Fibroblast of the aortic adventitia (primary cell): ENCODE measurements at regions not wholly inside any gene's neighbourhood (a gene's known extent, or its start where the extent isn't known, plus 50 kb on each side); places are given as distances from the start of the nearest gene placed in this dataset.

Source experiments
- DNase-seq: peaks from one replicate; pipeline ENCODE4 v3.0.0-alpha.2; 2010; ENCODE audit warnings: low read depth
- H3K4me3 ChIP-seq: 2 replicates; pipeline ENCODE4 v1.5.1; 2011; ENCODE audit warnings: low read depth, mild to moderate bottlenecking, control low read depth, low read length, moderate library complexity
- CTCF ChIP-seq: IDR thresholded peaks from 2 replicates; pipeline ENCODE4 v1.5.1; 2011; ENCODE audit warnings: mild to moderate bottlenecking, low read length, control low read depth, inconsistent platforms; ENCODE audit not compliant: insufficient read depth

- H3K4me3 ChIP-seq = no peak overlapping the region
- no peak for TF ChIP-seq CTCF
- no peak for DNase-seq
These were observed 101.0 kb upstream of the STEAP1B start for GRCh38 chr7:22601003-22601402.

GRCh38 chr7:22598318-22598920 is 98.4 kb upstream of the STEAP1B start:
- DNase-seq = no peak
- no peak overlapping the region for H3K4me3 ChIP-seq
- TF ChIP-seq CTCF = no peak

GRCh38 chr7:22597844-22598243 is 97.9 kb upstream of the STEAP1B start:
- no peak for TF ChIP-seq CTCF
- peak; percentile 83 for DNase-seq

GRCh38 chr7:22596763-22597400 is 96.9 kb upstream of the STEAP1B start:
- no peak for TF ChIP-seq CTCF
- H3K4me3 ChIP-seq = no peak overlapping the region
- DNase-seq = no peak

More at GRCh38 chr7:22597844-22598243, 97.9 kb upstream of the STEAP1B start:
- H3K4me3 ChIP-seq = no peak overlapping the region

- DNase-seq = no peak
- no peak for TF ChIP-seq CTCF
- H3K4me3 ChIP-seq = no peak overlapping the region
These were observed 94.0 kb upstream of the STEAP1B start for GRCh38 chr7:22594020-22594419.

GRCh38 chr7:22591271-22591670 is 91.3 kb upstream of the STEAP1B start:
- TF ChIP-seq CTCF = no peak
- no peak for DNase-seq
- no peak overlapping the region for H3K4me3 ChIP-seq
